H7 (cell line): ENCODE measurements at regions not wholly inside any gene's neighbourhood (a gene's known extent, or its start where the extent isn't known, plus 50 kb on each side); places are given as distances from the start of the nearest gene placed in this dataset.

Experiments
- DNase-seq: peaks from one replicate; pipeline ENCODE4 v3.0.0; 2012
- H3K27me3 ChIP-seq: 2 replicates; pipeline ENCODE4 v1.6.0; 2011; ENCODE audit warnings: mild to moderate bottlenecking, low read length; ENCODE audit not compliant: control insufficient read depth, insufficient read depth
- H3K36me3 ChIP-seq: replicated peaks from 2 replicates; pipeline ENCODE4 v1.5.1; 2011; ENCODE audit warnings: low read length; ENCODE audit not compliant: control insufficient read depth, insufficient read depth
- H3K4me3 ChIP-seq: 2 replicates; pipeline ENCODE4 v1.5.1; 2011; ENCODE audit warnings: low read depth, mild to moderate bottlenecking, control low read depth, low read length, moderate library complexity; ENCODE audit not compliant: insufficient read depth

GRCh38 chr12:127886827-127887226 lies 380.1 kb upstream of the TMEM132C start:
- Histone ChIP-seq H3K36me3 (no peaks in the 10 kb centered on the region), H3K4me3 (no peak overlapping the region), H3K27me3 (no peaks in the 10 kb centered on the region)
- no peak for DNase-seq

GRCh38 chr12:127888943-127889719 lies 377.8 kb upstream of the TMEM132C start:
- no peak for DNase-seq
- no peaks in the 10 kb centered on the region for H3K36me3 ChIP-seq
- no peaks in the 10 kb centered on the region for H3K27me3 ChIP-seq
- H3K4me3 ChIP-seq = no peak overlapping the region

GRCh38 chr12:127893895-127894609 lies 372.9 kb upstream of the TMEM132C start:
- peak; percentile 30 for DNase-seq
- Histone ChIP-seq H3K36me3 (no peaks in the 10 kb centered on the region), H3K27me3 (no peaks in the 10 kb centered on the region), H3K4me3 (no peak overlapping the region)

GRCh38 chr12:127896661-127897060 lies 370.3 kb upstream of the TMEM132C start:
- DNase-seq = no peak

GRCh38 chr12:127898616-127899015 lies 368.4 kb upstream of the TMEM132C start:
- H3K4me3 ChIP-seq = no peak overlapping the region
- H3K36me3 ChIP-seq = no peaks in the 10 kb centered on the region
- no peaks in the 10 kb centered on the region for H3K27me3 ChIP-seq
- DNase-seq = no peak

More at GRCh38 chr12:127896661-127897060, 370.3 kb upstream of the TMEM132C start:
- no peak overlapping the region for H3K4me3 ChIP-seq
- no peaks in the 10 kb centered on the region for H3K27me3 ChIP-seq
- no peaks in the 10 kb centered on the region for H3K36me3 ChIP-seq

GRCh38 chr12:127899971-127900370 lies 367.0 kb upstream of the TMEM132C start:
- Histone ChIP-seq H3K27me3 (no peaks in the 10 kb centered on the region), H3K36me3 (no peaks in the 10 kb centered on the region), H3K4me3 (no peak overlapping the region)
- DNase-seq = no peak

- DNase-seq = no peak
- Histone ChIP-seq H3K27me3 (no peaks in the 10 kb centered on the region), H3K36me3 (no peaks in the 10 kb centered on the region), H3K4me3 (no peak overlapping the region)
These were observed 366.6 kb upstream of the TMEM132C start for GRCh38 chr12:127900386-127900785.

GRCh38 chr12:127903146-127903545 lies 363.8 kb upstream of the TMEM132C start:
- Histone ChIP-seq H3K27me3 (no peaks in the 10 kb centered on the region), H3K36me3 (no peaks in the 10 kb centered on the region), H3K4me3 (no peak overlapping the region)
- DNase-seq = peak; percentile 39

GRCh38 chr12:127909041-127909440 lies 357.9 kb upstream of the TMEM132C start:
- no peak overlapping the region for H3K4me3 ChIP-seq
- H3K36me3 ChIP-seq = no peaks in the 10 kb centered on the region
- H3K27me3 ChIP-seq = no peaks in the 10 kb centered on the region
- DNase-seq = no peak

- DNase-seq = no peak
- no peaks in the 10 kb centered on the region for H3K36me3 ChIP-seq
- no peaks in the 10 kb centered on the region for H3K27me3 ChIP-seq
- H3K4me3 ChIP-seq = no peak overlapping the region
These were observed 355.7 kb upstream of the TMEM132C start for GRCh38 chr12:127911291-127911690.

- H3K4me3 ChIP-seq = no peak overlapping the region
- no peaks in the 10 kb centered on the region for H3K27me3 ChIP-seq
- DNase-seq = no peak
- no peaks in the 10 kb centered on the region for H3K36me3 ChIP-seq
These were observed 354.8 kb upstream of the TMEM132C start for GRCh38 chr12:127912035-127912665.

GRCh38 chr12:127923501-127923900 lies 343.5 kb upstream of the TMEM132C start:
- no peaks in the 10 kb centered on the region for H3K27me3 ChIP-seq
- H3K36me3 ChIP-seq = no peaks in the 10 kb centered on the region
- DNase-seq = no peak
- no peak overlapping the region for H3K4me3 ChIP-seq

GRCh38 chr12:127925971-127926370 lies 341.0 kb upstream of the TMEM132C start:
- no peaks in the 10 kb centered on the region for H3K36me3 ChIP-seq
- DNase-seq = peak; percentile 40
- no peak overlapping the region for H3K4me3 ChIP-seq
- no peaks in the 10 kb centered on the region for H3K27me3 ChIP-seq

GRCh38 chr12:127928178-127928577 lies 338.8 kb upstream of the TMEM132C start:
- Histone ChIP-seq H3K27me3 (no peaks in the 10 kb centered on the region), H3K36me3 (no peaks in the 10 kb centered on the region), H3K4me3 (no peak overlapping the region)
- no peak for DNase-seq
